ENCODE measurements at regions not wholly inside any gene's neighbourhood (a gene's known extent, or its start where the extent isn't known, plus 50 kb on each side); places are given as distances from the start of the nearest gene placed in this dataset.

- no peak for TF ChIP-seq KAT7 (CRISPR knock-in tag; IDR thresholded peaks at IDR 0.05; ENCODE audit: borderline replicate concordance)
- TF ChIP-seq NR1H2 (CRISPR knock-in tag; IDR thresholded peaks at IDR 0.05), result no peak
- TF ChIP-seq MXD4 (CRISPR knock-in tag; IDR thresholded peaks at IDR 0.05; ENCODE audit: borderline replicate concordance), result no peak
Measured at GRCh38 chr15:95739131-95739530, 591.4 kb upstream of the NR2F2 start (continued).

- Mint-ChIP-seq H3K27ac (no peak overlapping the region), H3K9me3 (peaks cover 10% of the 10 kb centered on the region), H3K4me1 (no peaks in the 10 kb centered on the region), H3K4me3 (no peak overlapping the region), H3K27me3 (ENCODE audit: low read depth) (no peaks in the 10 kb centered on the region; the same call in 1 of the 2 replicates), H3K36me3 (no peaks in the 10 kb centered on the region)
- no peak for ATAC-seq
- ChIA-PET CTCF (no interaction called here), POLR2A (no interaction called here)
- DNase-seq (ENCODE audit: low spot score), result no peak
- TF ChIP-seq SMAD3 (CRISPR knock-in tag; IDR thresholded peaks at IDR 0.05; ENCODE audit: borderline replicate concordance) (no peak), ZBTB43 (CRISPR knock-in tag; IDR thresholded peaks at IDR 0.05) (no peak), AFF4 (CRISPR knock-in tag; IDR thresholded peaks at IDR 0.05; ENCODE audit: borderline replicate concordance) (no peak), KAT7 (CRISPR knock-in tag; IDR thresholded peaks at IDR 0.05; ENCODE audit: borderline replicate concordance) (no peak), ARID4B (CRISPR knock-in tag; IDR thresholded peaks at IDR 0.05; ENCODE audit: borderline replicate concordance) (no peak), IRF2 (CRISPR knock-in tag; IDR thresholded peaks at IDR 0.05; ENCODE audit: borderline replicate concordance, low read depth) (no peak), HMGA2 (CRISPR knock-in tag; IDR thresholded peaks at IDR 0.05) (no peak), ZNF121 (CRISPR knock-in tag; IDR thresholded peaks at IDR 0.05) (no peak), OVOL2 (CRISPR knock-in tag; IDR thresholded peaks at IDR 0.05; ENCODE audit: borderline replicate concordance) (no peak), PRRX2 (CRISPR knock-in tag; IDR thresholded peaks at IDR 0.05) (no peak), SMAD4 (CRISPR knock-in tag; IDR thresholded peaks at IDR 0.05) (no peak), ZNF263 (CRISPR knock-in tag; IDR thresholded peaks at IDR 0.05; ENCODE audit: low read depth) (no peak)
- TF ChIP-seq, protein P1, sequence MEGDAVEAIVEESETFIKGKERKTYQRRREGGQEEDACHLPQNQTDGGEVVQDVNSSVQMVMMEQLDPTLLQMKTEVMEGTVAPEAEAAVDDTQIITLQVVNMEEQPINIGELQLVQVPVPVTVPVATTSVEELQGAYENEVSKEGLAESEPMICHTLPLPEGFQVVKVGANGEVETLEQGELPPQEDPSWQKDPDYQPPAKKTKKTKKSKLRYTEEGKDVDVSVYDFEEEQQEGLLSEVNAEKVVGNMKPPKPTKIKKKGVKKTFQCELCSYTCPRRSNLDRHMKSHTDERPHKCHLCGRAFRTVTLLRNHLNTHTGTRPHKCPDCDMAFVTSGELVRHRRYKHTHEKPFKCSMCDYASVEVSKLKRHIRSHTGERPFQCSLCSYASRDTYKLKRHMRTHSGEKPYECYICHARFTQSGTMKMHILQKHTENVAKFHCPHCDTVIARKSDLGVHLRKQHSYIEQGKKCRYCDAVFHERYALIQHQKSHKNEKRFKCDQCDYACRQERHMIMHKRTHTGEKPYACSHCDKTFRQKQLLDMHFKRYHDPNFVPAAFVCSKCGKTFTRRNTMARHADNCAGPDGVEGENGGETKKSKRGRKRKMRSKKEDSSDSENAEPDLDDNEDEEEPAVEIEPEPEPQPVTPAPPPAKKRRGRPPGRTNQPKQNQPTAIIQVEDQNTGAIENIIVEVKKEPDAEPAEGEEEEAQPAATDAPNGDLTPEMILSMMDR (IDR thresholded peaks at IDR 0.05), result no peak
- TF ChIP-seq, protein P2, sequence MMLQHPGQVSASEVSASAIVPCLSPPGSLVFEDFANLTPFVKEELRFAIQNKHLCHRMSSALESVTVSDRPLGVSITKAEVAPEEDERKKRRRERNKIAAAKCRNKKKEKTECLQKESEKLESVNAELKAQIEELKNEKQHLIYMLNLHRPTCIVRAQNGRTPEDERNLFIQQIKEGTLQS (CRISPR knock-in tag; conservative IDR thresholded peaks at IDR 0.05), result no peak
- TF ChIP-seq, protein P3, sequence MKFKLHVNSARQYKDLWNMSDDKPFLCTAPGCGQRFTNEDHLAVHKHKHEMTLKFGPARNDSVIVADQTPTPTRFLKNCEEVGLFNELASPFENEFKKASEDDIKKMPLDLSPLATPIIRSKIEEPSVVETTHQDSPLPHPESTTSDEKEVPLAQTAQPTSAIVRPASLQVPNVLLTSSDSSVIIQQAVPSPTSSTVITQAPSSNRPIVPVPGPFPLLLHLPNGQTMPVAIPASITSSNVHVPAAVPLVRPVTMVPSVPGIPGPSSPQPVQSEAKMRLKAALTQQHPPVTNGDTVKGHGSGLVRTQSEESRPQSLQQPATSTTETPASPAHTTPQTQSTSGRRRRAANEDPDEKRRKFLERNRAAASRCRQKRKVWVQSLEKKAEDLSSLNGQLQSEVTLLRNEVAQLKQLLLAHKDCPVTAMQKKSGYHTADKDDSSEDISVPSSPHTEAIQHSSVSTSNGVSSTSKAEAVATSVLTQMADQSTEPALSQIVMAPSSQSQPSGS (CRISPR knock-in tag; IDR thresholded peaks at IDR 0.05; ENCODE audit: borderline replicate concordance, low read depth), result no peak
- TF ChIP-seq, protein P4, sequence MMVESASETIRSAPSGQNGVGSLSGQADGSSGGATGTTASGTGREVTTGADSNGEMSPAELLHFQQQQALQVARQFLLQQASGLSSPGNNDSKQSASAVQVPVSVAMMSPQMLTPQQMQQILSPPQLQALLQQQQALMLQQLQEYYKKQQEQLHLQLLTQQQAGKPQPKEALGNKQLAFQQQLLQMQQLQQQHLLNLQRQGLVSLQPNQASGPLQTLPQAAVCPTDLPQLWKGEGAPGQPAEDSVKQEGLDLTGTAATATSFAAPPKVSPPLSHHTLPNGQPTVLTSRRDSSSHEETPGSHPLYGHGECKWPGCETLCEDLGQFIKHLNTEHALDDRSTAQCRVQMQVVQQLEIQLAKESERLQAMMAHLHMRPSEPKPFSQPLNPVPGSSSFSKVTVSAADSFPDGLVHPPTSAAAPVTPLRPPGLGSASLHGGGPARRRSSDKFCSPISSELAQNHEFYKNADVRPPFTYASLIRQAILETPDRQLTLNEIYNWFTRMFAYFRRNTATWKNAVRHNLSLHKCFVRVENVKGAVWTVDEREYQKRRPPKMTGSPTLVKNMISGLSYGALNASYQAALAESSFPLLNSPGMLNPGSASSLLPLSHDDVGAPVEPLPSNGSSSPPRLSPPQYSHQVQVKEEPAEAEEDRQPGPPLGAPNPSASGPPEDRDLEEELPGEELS (CRISPR knock-in tag; IDR thresholded peaks at IDR 0.05), result no peak
- TF ChIP-seq, protein P5, sequence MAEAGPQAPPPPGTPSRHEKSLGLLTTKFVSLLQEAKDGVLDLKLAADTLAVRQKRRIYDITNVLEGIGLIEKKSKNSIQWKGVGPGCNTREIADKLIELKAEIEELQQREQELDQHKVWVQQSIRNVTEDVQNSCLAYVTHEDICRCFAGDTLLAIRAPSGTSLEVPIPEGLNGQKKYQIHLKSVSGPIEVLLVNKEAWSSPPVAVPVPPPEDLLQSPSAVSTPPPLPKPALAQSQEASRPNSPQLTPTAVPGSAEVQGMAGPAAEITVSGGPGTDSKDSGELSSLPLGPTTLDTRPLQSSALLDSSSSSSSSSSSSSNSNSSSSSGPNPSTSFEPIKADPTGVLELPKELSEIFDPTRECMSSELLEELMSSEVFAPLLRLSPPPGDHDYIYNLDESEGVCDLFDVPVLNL (CRISPR knock-in tag; IDR thresholded peaks at IDR 0.05; ENCODE audit: borderline replicate concordance, low read depth), result no peak
Measured at GRCh38 chr15:95741830-95742229, 588.7 kb upstream of the NR2F2 start.
